ENCODE measurements at regions not wholly inside any gene's neighbourhood (a gene's known extent, or its start where the extent isn't known, plus 50 kb on each side); places are given as distances from the start of the nearest gene placed in this dataset.

- TF ChIP-seq USF2 (IDR thresholded peaks at IDR 0.05; ENCODE audit: low read depth, low read length) (no peak), RAD21 (IDR thresholded peaks at IDR 0.05; ENCODE audit: low read length) (no peak), CTCF (conservative IDR thresholded peaks at IDR 0.05; ENCODE audit: low read depth, low read length) (no peak), POLR2A (IDR thresholded peaks at IDR 0.05; ENCODE audit: low read depth, low read length) (no peak), RCOR1 (IDR thresholded peaks at IDR 0.05; ENCODE audit: insufficient replicate concordance, low read length) (no peak), MAZ (IDR thresholded peaks at IDR 0.05; ENCODE audit: borderline replicate concordance, low read depth, low read length) (no peak), CEBPB (IDR thresholded peaks at IDR 0.05; ENCODE audit: low read depth, low read length) (no peak), RFX5 (IDR thresholded peaks at IDR 0.05; ENCODE audit: low read depth, low read length) (no peak), ELK1 (IDR thresholded peaks at IDR 0.05; ENCODE audit: borderline replicate concordance, low read depth, low read length) (no peak), MXI1 (IDR thresholded peaks at IDR 0.05; ENCODE audit: borderline replicate concordance, low read depth, low read length) (no peak), SMC3 (IDR thresholded peaks at IDR 0.05; ENCODE audit: low read depth, low read length) (no peak), MAFK (IDR thresholded peaks at IDR 0.05; ENCODE audit: low read depth, low read length) (no peak), FOS (IDR thresholded peaks at IDR 0.05; ENCODE audit: low read depth, low read length) (no peak), BHLHE40 (IDR thresholded peaks at IDR 0.05; ENCODE audit: low read depth, low read length) (no peak)
Observed at GRCh38 chr4:179977378-179977777, 2265.8 kb upstream of the TENM3 start.

Data from IMR-90 (cell line).